Upper lobe of left lung (tissue), 6 donors: ENCODE measurements at regions not wholly inside any gene's neighbourhood (a gene's known extent, or its start where the extent isn't known, plus 50 kb on each side); places are given as distances from the start of the nearest gene placed in this dataset.

Source experiments
- ATAC-seq, 2 donors: fragments of 200-7000 bp; cut with Tn5 transposase; one replicate each; pipeline ENCODE4 v1.9.1; 2022; ENCODE audit warnings: mild to moderate bottlenecking in 2 of 2, moderate library complexity in 2 of 2; ENCODE audit not compliant: low FRiP score in 2 of 2
- DNase-seq, 2 donors: peaks; one replicate each; pipeline ENCODE4 v3.0.0-alpha.2; 2019 to 2020
- H3K27ac ChIP-seq, 4 donors: fragments of 200-600 bp; sonication (generic); one replicate each; pipeline ENCODE4 v1.5.1; 2016 to 2019
- H3K27me3 ChIP-seq, 4 donors: fragments of 200-600 bp; sonication (generic); one replicate each; pipeline ENCODE4 v1.5.1; 2017 to 2019
- H3K36me3 ChIP-seq, 4 donors: fragments of 200-600 bp; sonication (generic); one replicate each; pipeline ENCODE4 v1.5.1; 2016 to 2019
- H3K4me1 ChIP-seq, 4 donors: fragments of 200-600 bp; sonication (generic); one replicate each; pipeline ENCODE4 v1.5.1; 2018 to 2019
- H3K4me3 ChIP-seq, 4 donors: fragments of 200-600 bp; sonication (generic); one replicate each; pipeline ENCODE4 v1.5.1; 2017 to 2019; ENCODE audit warnings: mild to moderate bottlenecking in 2 of 4, moderate library complexity in 1 of 4
- H3K9me3 ChIP-seq, 4 donors: fragments of 200-600 bp; sonication (generic); one replicate each; pipeline ENCODE4 v1.5.1; 2018 to 2019
- CTCF ChIP-seq, 6 experiments: fragments of 450-650 bp in 4 of 6; fragments of 200-600 bp in 2 of 6; sonication (generic) in 2 of 6; IDR thresholded peaks; one replicate each; pipeline ENCODE4 v1.5.1; 2016 to 2019; ENCODE audit warnings: antibody characterized with exemption in 6 of 6
- EP300 ChIP-seq, 4 donors: sonication (generic); formaldehyde crosslinking; IDR thresholded peaks; one replicate each; pipeline ENCODE4 v1.5.1; 2017; ENCODE audit warnings: antibody characterized with exemption in 4 of 4, control low read depth in 2 of 4
- POLR2A ChIP-seq, 4 donors: fragments of 450-650 bp; IDR thresholded peaks; one replicate each; pipeline ENCODE4 v1.5.1; 2016 to 2017; ENCODE audit warnings: antibody characterized with exemption in 4 of 4, mild to moderate bottlenecking in 2 of 4
- POLR2AphosphoS5 ChIP-seq, 2 donors: sonication (generic); formaldehyde crosslinking; IDR thresholded peaks; one replicate each; pipeline ENCODE4 v1.5.1; 2017; ENCODE audit warnings: antibody characterized with exemption in 2 of 2
- WGBS, 2 donors: methylation state at CpG; one replicate each; pipeline ENCODE4 v1.1.5; 2017 to 2018; 5-methylcytosine and 5-hydroxymethylcytosine counted together
- donor health status: DM: no; HTN: no; CAD: no; lungs with moderate emphysema.
- donor health status: DM: no; HTN: yes; CAD: no; lungs with severe emphysema.

- H3K4me3 ChIP-seq: no peak overlapping the region
- H3K27ac ChIP-seq: no peak overlapping the region
- no peaks in the 10 kb centered on the region for H3K36me3 ChIP-seq
- ATAC-seq (no peak), DNase-seq (no peak)
- H3K4me1 ChIP-seq: no peaks in the 10 kb centered on the region
- H3K27me3 ChIP-seq: no peaks in the 10 kb centered on the region
- TF ChIP-seq POLR2AphosphoS5 (IDR thresholded peaks at IDR 0.05) (no peak), EP300 (IDR thresholded peaks at IDR 0.05) (no peak)
- H3K9me3 ChIP-seq: peaks cover 0 to 7% (median 3%) of the 10 kb centered on the region in 4 donors
- 84 to 89% methylated on average over 3 of the region's 3 CpGs for WGBS, 2 donors
These were observed 831.5 kb upstream of the TMEM132C start for GRCh38 chr12:127435439-127435838.

GRCh38 chr12:127438512-127439244 lies 828.3 kb upstream of the TMEM132C start:
- Histone ChIP-seq H3K36me3 (no peaks in the 10 kb centered on the region), H3K4me1 (no peaks in the 10 kb centered on the region), H3K27me3 (no peaks in the 10 kb centered on the region), H3K9me3 (peaks cover 0 to 7% (median 3%) of the 10 kb centered on the region in 4 donors), H3K27ac (no peak overlapping the region), H3K4me3 (no peak overlapping the region)
- 85 to 94% methylated on average over 3 of the region's 3 CpGs for WGBS, 2 donors
- ATAC-seq (no peak), DNase-seq (no peak)
- TF ChIP-seq EP300 (IDR thresholded peaks at IDR 0.05) (no peak), POLR2AphosphoS5 (IDR thresholded peaks at IDR 0.05) (no peak)

- WGBS, 2 donors: 35 to 60% methylated on average over 4 of the region's 4 CpGs
- TF ChIP-seq POLR2AphosphoS5 (IDR thresholded peaks at IDR 0.05) (no peak), CTCF (IDR thresholded peaks at IDR 0.05) (no peak), EP300 (IDR thresholded peaks at IDR 0.05) (no peak), POLR2A (IDR thresholded peaks at IDR 0.05) (no peak)
- H3K27me3 ChIP-seq: no peaks in the 10 kb centered on the region
- no peaks in the 10 kb centered on the region for H3K9me3 ChIP-seq
- ATAC-seq (no peak), DNase-seq (no peak)
- no peaks in the 10 kb centered on the region for H3K4me1 ChIP-seq
- no peak overlapping the region for H3K4me3 ChIP-seq
- H3K36me3 ChIP-seq: no peaks in the 10 kb centered on the region
- H3K27ac ChIP-seq: no peak overlapping the region
These were observed 821.3 kb upstream of the TMEM132C start for GRCh38 chr12:127445581-127446139.

- Histone ChIP-seq H3K4me1 (no peaks in the 10 kb centered on the region), H3K27me3 (no peaks in the 10 kb centered on the region), H3K4me3 (no peak overlapping the region), H3K27ac (no peak overlapping the region), H3K36me3 (no peaks in the 10 kb centered on the region), H3K9me3 (no peaks in the 10 kb centered on the region)
- no peak for ATAC-seq
- 60 to 69% methylated on average over 5 of the region's 5 CpGs for WGBS, 2 donors
- DNase-seq: no peak
- no peak for TF ChIP-seq CTCF (IDR thresholded peaks at IDR 0.05)
- TF ChIP-seq POLR2AphosphoS5 (IDR thresholded peaks at IDR 0.05): no peak
- no peak for TF ChIP-seq POLR2A (IDR thresholded peaks at IDR 0.05)
- no peak for TF ChIP-seq EP300 (IDR thresholded peaks at IDR 0.05)
These were observed 818.1 kb upstream of the TMEM132C start for GRCh38 chr12:127448906-127449305.

GRCh38 chr12:127450826-127451225 lies 816.1 kb upstream of the TMEM132C start:
- WGBS, 2 donors: 34 to 41% methylated on average over 2 of the region's 2 CpGs
- Histone ChIP-seq H3K36me3 (no peaks in the 10 kb centered on the region), H3K9me3 (no peaks in the 10 kb centered on the region), H3K4me1 (peaks cover 0 to 8% (median 3%) of the 10 kb centered on the region in 4 donors), H3K27ac (no peak overlapping the region), H3K27me3 (peaks cover 0 to 15% (median 5%) of the 10 kb centered on the region in 4 donors), H3K4me3 (no peak overlapping the region)
- DNase-seq (no peak), ATAC-seq (no peak)
- TF ChIP-seq CTCF (IDR thresholded peaks at IDR 0.05) (no peak), EP300 (IDR thresholded peaks at IDR 0.05) (no peak), POLR2A (IDR thresholded peaks at IDR 0.05) (no peak), POLR2AphosphoS5 (IDR thresholded peaks at IDR 0.05) (no peak)
